ES-I3 (cell line): ENCODE measurements at regions not wholly inside any gene's neighbourhood (a gene's known extent, or its start where the extent isn't known, plus 50 kb on each side); places are given as distances from the start of the nearest gene placed in this dataset.

ENCODE experiments used
- H3K36me3 ChIP-seq: 2 replicates; pipeline ENCODE4 v1.6.1; 2013; ENCODE audit warnings: mild to moderate bottlenecking, low read length, control low read depth, moderate library complexity; ENCODE audit not compliant: insufficient read depth
- H3K4me1 ChIP-seq: 2 replicates; pipeline ENCODE4 v1.6.1; 2013; ENCODE audit warnings: mild to moderate bottlenecking, control low read depth, low read length; ENCODE audit not compliant: insufficient read depth
- H3K9ac ChIP-seq: 2 replicates; pipeline ENCODE4 v1.6.1; 2013; ENCODE audit warnings: low read depth, mild to moderate bottlenecking, low read length, moderate library complexity
- H3K9me3 ChIP-seq: 2 replicates; pipeline ENCODE4 v1.6.1; 2013; ENCODE audit warnings: mild to moderate bottlenecking, low read length, moderate library complexity; ENCODE audit not compliant: control insufficient read depth, insufficient read depth

DNA sequence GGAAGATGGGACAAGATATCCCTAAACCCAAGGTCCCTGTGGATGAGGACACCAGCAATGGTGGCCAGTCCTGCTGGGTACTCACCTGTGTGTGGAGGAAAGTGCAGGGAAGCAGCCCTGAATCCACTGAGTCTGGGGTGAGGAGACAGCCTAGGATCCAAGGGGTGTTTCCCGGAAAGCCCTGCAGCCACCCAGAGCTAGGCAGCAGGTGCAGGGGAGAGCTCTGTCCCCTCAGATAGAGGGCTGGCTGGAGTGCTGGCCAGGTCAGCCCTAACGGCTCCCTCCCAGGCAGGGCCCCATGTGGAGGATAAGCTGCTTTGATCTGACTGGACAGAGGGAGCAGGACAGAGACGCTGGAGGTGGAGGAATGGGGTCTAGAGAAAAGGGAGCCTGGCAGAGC lies 344.7 kb upstream of the IRX4 start:
- Histone ChIP-seq H3K4me1 (no peaks in the 10 kb centered on the region), H3K9me3 (no peaks in the 10 kb centered on the region), H3K36me3 (no peaks in the 10 kb centered on the region), H3K9ac (no peak overlapping the region)

DNA sequence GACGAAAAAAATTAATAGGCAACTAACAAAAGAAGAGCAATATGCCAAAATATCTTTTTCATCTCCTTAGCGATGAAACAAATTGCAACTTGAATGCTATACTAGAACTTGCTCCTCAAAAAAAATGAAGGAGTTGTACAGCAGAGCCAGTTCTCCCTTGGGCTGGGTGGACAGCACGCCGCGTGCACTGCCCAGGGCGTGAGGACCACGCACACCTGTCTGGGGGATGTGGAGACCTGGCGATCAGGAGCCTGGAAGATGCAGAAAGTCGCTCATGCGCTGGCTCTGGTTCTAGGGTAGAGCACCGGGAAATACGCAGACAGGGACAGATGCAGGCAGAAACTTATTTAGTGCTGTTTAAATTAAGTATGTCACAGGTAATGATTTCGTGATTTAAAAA lies 342.0 kb upstream of the IRX4 start:
- Histone ChIP-seq H3K36me3 (no peaks in the 10 kb centered on the region), H3K4me1 (no peaks in the 10 kb centered on the region), H3K9me3 (no peaks in the 10 kb centered on the region), H3K9ac (no peak overlapping the region)

DNA sequence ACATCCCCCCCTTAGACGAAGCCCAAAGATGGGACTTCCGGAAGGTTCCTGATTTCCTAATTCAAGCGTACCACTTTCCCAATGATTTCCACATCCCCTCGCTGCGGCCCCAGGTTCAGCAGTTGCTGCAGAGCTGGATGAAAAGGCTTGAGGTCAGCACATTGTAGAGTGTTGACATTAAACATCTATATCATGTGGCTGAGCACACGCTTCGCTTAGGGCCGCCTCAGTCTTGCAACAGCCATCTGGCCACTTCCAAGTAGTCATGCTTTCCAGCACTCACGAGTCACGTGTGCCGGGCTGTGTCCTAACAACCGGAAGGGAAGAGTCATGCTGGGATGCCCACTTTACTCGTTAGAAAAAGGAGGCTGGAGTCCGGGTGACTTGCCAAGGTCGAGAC lies 340.6 kb upstream of the IRX4 start:
- Histone ChIP-seq H3K9me3 (no peaks in the 10 kb centered on the region), H3K9ac (no peak overlapping the region), H3K36me3 (no peaks in the 10 kb centered on the region), H3K4me1 (no peaks in the 10 kb centered on the region)

DNA sequence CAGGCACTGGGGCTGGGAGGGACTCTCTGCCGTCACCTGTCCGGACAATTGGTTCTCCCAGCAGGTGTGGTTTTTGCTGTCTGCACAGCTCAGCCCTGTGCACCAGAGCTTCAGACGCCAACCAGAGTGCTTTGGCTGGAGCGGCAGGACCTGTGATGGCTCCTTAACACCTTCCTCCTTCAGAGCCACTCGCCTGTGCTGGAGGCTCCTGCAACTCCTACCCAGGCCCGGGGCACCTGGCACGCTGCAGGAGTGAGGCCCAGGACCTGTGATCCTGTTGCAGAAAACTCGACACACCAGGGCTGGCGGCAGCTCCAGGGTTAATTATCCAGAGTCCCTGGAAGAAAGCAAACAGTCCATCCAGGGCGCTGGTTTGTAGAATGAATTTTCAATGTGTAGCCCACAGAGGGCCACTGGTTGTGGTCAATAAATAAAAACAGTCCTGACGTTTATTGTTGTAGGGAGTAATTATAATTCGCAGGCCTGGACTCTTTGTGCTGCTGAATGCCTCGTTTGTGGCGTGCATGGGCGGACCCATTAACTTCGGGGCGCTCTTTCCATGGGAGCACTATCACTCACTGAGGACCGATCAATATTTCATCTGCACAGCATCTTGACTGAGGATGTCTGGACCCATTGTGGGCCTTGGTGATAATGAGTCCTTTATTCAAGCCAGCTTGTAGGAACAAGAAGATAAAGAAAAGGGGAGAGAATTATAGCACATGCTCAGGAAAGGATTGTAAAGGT lies 339.7 kb upstream of the IRX4 start:
- Histone ChIP-seq H3K4me1 (no peaks in the 10 kb centered on the region), H3K36me3 (no peaks in the 10 kb centered on the region), H3K9ac (no peak overlapping the region)

DNA sequence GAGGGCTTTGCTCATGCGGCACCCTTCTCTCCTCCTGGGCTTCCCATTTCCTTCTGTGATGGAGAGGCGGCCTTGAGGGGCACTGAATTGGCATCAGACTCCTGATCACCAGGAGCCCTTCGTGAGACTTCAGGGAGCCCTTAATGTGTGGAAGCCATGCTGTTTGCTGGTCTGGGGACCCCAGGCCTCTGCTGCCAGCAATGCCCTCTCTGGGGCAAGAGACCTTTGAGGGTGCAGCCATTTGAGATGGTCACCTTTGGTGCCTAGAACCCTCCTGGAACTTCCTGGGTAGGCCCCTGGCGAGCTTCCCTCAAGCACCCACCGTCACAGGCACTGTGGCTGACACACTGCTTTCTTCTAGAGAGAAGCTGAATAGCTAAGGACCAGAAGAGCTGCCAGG lies 338.7 kb upstream of the IRX4 start:
- no peaks in the 10 kb centered on the region for H3K9me3 ChIP-seq
- no peaks in the 10 kb centered on the region for H3K36me3 ChIP-seq
- H3K4me1 ChIP-seq, result no peaks in the 10 kb centered on the region
- no peak overlapping the region for H3K9ac ChIP-seq

More for the DNA sequence above, 339.7 kb upstream of the IRX4 start:
- H3K9me3 ChIP-seq, result no peaks in the 10 kb centered on the region

DNA sequence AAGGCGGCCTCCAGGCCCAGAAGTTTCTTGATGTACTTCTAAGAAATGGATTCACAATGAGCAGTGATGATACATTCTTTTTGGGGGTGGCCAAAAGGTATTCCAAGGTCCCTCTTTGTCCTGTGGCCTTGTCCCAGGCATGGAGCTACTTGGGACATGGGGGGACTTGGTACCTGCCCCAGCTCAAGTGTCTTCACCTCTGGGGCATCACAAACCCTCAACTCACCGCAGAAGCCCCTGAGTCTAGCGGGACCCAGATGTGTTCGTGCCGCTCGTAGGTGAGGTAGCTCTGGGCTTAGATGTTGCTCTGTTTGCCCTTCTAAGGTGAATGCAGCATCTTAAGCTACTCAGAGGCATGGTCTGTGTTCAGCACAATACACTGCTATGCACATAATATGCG lies 338.0 kb upstream of the IRX4 start:
- H3K36me3 ChIP-seq, result no peaks in the 10 kb centered on the region
- H3K9me3 ChIP-seq, result no peaks in the 10 kb centered on the region
- no peak overlapping the region for H3K9ac ChIP-seq
- H3K4me1 ChIP-seq, result no peaks in the 10 kb centered on the region

DNA sequence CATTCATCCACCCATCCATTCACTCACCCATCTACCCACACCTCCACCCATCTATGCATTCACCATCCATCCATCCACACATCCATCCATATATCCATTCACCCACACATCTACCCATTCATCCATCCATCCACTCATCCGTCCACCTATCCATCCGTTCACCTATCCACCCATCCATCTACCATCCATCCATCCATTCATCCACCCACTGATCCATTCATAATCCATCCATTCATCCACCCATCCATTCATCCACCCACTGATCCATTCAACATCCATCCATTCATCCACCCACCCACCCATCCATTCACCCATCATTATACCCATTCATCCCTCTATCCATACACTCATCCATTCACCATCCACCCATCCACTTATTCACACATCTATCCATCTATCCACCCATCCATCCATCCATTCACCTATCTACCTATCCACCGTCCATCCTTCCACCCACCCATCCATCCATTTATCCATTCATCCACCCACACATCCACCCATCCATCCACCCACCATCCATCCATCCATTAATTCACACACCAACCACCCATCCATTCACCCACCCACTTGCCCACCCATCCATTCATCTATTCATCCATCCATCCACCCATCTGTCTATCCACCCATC lies 336.5 kb upstream of the IRX4 start:
- no peaks in the 10 kb centered on the region for H3K4me1 ChIP-seq
- no peaks in the 10 kb centered on the region for H3K9me3 ChIP-seq
- H3K9ac ChIP-seq, result no peak overlapping the region
- no peaks in the 10 kb centered on the region for H3K36me3 ChIP-seq

DNA sequence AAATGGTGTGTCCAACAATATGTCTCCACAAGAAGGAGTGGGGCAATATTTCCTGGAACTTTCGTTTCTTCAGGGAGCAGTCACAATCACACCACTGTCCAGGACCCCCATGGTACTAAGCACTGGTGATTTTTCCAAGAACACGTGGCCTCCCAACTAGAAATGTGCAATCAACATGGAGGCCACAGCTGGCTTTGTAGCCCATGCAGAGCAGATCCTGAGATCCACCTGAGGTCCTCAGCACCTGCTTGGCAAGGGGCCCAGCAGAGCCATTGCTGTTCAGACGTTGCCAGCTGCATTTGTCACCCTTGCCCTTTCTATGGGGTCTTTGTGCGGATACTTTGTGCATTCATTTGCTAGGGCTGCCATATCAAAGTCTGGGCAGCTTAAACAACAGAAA lies 334.5 kb upstream of the IRX4 start:
- Histone ChIP-seq H3K36me3 (no peaks in the 10 kb centered on the region), H3K9me3 (no peaks in the 10 kb centered on the region), H3K4me1 (no peaks in the 10 kb centered on the region), H3K9ac (no peak overlapping the region)

DNA sequence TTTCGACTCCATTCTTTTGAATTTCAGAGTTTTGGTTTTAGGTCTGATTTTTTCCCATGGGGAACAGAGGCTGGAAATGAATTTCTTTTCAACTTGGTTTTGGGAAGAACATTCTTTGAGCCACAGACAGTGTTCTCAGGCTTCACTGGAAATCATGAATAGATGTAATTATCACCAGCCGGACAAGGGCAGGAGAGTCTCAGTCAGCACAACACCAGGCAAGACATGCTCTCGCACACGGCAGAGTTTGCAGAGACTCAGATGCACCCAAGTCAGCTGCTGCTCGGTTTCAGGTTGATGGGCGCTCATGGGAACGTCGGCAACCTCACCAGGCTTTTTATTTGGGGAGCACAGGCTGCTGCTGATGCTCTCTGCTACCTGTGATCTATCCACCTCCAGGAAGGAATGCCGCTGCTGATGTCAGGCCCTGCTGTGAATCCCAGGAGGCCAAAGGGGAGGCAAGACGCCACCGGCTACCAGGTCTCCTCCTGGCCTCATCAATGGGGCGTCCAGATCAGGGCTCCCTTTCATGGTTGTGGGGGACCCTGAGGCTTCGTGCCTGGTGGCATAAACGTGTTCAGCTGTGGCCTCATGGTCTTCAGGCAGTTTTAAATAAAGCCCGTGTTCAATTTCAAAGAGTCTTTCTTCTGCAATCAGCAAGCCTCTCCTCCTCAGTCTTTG lies 332.3 kb upstream of the IRX4 start:
- no peak overlapping the region for H3K9ac ChIP-seq
- H3K36me3 ChIP-seq, result no peaks in the 10 kb centered on the region
- no peaks in the 10 kb centered on the region for H3K4me1 ChIP-seq
- no peaks in the 10 kb centered on the region for H3K9me3 ChIP-seq

DNA sequence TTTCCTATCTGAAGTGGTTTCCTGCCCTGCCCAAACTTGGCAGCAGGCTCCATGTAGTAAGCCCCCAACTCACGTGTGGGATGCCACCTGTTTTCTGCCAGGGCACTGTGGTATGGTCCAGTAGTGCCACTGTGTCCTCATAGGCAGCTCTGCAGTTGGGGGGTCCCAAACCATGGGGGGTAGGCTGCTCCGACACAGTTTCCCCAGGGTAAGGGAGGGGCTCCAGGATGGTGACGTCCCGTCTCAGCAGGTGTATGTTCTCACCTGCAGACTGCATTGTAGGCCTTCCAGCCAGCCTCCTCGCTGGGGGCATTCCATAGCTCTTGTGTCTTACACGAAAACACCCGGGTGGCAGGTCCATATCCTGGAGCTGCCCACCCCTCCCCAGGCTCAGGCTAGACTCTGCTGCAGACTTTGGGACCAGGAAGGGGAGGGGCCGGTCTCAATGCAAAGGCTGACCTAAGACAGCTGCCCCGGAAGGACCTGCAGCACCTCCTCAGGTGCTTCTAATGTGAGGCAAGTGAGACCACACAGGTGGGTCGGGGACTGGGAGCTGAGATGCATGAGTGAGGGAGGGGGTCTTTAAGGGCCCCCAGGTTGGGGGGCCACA lies 330.5 kb upstream of the IRX4 start:
- no peak overlapping the region for H3K9ac ChIP-seq
- H3K9me3 ChIP-seq, result no peaks in the 10 kb centered on the region
- H3K4me1 ChIP-seq, result no peaks in the 10 kb centered on the region
- H3K36me3 ChIP-seq, result no peaks in the 10 kb centered on the region

DNA sequence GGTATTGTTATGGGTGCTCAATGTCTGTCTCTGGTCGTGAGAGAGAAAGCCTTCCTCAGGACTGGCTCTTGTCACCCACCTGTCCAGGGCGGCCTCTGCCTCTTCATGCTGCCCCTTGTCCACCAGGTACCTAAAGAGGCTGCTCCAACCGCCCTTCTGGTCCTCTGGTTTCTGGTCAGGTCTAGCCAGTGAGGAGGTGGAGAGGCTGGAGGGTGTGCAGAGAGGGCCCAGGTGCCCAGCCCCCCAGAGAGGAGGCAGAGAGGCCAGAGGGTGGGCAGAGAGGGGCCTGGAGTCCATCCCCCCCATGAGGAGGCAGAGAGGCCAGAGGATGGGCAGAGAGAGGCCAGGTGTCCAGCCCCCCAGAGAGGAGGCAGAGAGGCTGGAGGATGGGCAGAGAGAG lies 329.8 kb upstream of the IRX4 start:
- Histone ChIP-seq H3K9me3 (no peaks in the 10 kb centered on the region), H3K36me3 (no peaks in the 10 kb centered on the region), H3K4me1 (no peaks in the 10 kb centered on the region), H3K9ac (no peak overlapping the region)

DNA sequence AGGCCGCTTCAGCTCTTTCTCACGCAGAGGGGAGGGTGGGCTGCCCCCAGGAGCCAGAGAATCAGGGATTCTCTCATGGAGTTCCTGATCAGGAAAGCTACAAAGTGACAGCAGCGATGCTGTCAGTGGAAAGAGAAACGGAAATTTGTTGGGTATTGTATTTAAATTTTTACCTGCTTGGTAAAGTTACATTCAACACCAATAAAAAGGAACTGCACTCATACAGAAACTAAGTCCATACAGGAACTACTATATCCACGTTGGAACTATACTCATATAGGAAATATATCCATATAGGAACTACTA lies 325.5 kb upstream of the IRX4 start:
- Histone ChIP-seq H3K9ac (no peak overlapping the region), H3K4me1 (peaks cover 9% of the 10 kb centered on the region), H3K36me3 (no peaks in the 10 kb centered on the region), H3K9me3 (no peaks in the 10 kb centered on the region)

DNA sequence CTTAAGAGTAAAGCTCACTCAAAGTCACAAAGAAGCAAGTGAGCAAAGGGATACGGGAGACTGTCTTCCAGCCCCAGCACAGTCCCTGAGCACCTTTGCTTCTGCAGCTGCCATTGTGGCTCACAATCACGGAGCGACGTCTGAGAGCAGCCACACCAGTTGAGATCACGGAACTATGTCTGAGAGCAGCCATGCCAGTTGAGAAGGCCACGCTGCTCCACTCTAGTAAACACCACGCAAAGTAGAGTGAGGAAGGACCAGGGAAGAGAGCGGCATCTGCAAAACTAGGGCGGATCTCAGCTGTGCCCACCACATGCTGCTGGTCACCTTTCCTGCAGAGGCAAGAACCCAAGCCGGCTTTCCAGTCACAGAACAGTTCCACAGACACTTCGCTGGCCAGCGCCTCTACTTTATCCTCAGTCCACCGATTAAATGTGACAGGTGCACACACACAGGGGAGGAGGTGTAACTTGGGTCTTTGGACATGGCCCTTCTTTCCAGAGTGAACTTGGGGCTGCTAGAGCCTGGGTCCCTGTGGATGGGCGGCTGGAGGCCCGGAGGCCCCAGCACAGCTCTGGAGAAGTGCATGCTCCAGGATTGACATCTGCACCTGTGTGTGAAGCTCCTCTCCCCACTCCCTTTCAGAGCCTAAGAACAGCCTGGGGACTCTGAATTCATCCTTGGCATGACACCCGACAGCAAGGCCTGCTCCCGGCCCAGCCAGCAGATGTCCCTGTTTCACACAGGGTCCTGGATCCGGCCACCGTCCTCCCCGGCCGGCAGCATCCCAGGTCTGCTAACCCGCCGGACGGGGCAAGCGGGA lies 324.9 kb upstream of the IRX4 start:
- H3K9me3 ChIP-seq, result no peaks in the 10 kb centered on the region
- no peak overlapping the region for H3K9ac ChIP-seq
- H3K4me1 ChIP-seq, result peaks cover 10% of the 10 kb centered on the region
- H3K36me3 ChIP-seq, result no peaks in the 10 kb centered on the region

DNA sequence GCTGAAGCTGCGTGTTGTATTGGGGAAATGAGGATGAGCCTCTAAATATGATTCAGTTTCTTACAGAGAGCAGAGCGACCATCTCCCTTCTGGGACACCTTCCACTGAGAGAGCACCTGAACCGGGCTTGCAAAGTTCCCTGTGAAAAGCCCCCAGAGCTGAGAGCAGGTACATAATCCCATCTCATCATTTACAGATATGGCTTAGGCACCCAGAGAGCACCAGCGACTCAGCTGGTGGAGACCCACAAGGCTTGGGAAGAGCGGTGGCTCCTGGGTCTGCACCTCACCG lies 324.3 kb upstream of the IRX4 start:
- Histone ChIP-seq H3K9me3 (no peaks in the 10 kb centered on the region), H3K4me1 (peaks cover 10% of the 10 kb centered on the region), H3K9ac (no peak overlapping the region), H3K36me3 (no peaks in the 10 kb centered on the region)
